GM12872 (cell line): ENCODE measurements at regions not wholly inside any gene's neighbourhood (a gene's known extent, or its start where the extent isn't known, plus 50 kb on each side); places are given as distances from the start of the nearest gene placed in this dataset.

Experiments used
- CTCF ChIP-seq: IDR thresholded peaks from 3 replicates; pipeline ENCODE4 v1.5.1; 2011; ENCODE audit warnings: low read depth, mild to moderate bottlenecking, low read length, moderate library complexity; ENCODE audit not compliant: insufficient read depth

- TF ChIP-seq CTCF, result no peak
Observed at GRCh38 chr18:47726550-47726949, 203.9 kb downstream of the SMAD2 start.

- TF ChIP-seq CTCF, result no peak
Observed at GRCh38 chr18:47725656-47726055, 204.8 kb downstream of the SMAD2 start.

- TF ChIP-seq CTCF, result no peak
Observed at GRCh38 chr18:47724186-47724975, 206.1 kb downstream of the SMAD2 start.

DNA sequence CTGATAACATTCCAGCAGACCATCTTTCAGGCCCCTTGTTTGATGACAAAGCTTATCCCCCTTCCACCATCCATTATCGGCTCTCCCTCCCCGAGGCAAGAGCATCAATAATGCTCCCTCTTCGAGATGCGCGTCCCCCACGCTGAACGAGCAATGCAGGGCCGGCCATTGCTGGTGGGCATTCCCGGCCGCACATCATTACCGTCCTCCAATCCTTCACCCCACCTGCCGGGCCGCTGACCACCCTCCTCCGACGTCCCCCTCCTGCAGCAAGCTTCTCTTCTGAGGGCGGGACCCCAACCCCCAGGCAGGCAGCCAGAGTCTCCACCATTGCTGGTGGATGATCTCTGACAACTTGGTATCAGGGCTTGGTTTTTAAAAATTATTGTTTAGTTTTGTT is 208.6 kb downstream of the SMAD2 start:
- TF ChIP-seq CTCF, result no peak

DNA sequence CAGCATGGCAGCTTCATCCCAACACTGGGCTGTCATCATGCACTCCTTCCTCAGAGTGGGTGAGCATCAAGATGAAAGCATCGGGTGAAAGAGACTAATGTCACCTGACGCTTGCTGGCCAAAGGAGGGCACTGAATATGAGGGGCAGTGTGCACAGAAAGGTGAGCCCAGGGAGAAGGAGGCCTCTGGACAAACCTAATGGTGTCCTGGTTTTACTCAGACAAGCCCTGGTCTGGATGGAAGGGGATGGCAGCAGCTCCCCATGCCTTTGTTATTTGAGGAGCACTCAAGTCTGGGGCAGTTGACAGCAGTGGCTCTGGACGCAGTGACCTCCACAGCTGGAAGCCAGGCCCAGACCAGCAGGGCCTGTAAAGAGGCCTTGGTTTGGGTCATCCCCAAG is 209.7 kb downstream of the SMAD2 start:
- TF ChIP-seq CTCF, result no peak

- peak; percentile 27; the same call in 2 of the 3 replicates for TF ChIP-seq CTCF
Observed at GRCh38 chr18:47719096-47719780, 211.2 kb downstream of the SMAD2 start.

DNA sequence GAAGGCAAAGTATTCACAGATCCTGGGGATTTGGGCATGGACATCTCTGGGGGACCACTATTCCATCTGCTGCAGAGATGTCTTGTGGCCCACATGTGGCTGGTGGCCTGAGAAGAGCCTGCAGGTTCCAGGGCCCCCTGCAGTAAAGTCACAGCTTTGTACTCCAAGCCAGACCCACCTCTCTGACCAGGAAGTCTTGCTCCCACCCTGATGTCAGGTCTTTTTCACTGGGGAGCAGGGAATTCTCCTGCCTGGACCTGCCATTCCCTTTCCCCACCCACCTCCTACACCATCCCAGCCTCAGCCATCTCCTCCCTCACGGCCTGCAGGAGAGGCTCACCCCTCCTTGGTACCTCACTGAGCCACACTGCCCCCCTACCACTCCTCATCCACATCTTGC is 211.8 kb downstream of the SMAD2 start:
- TF ChIP-seq CTCF, result no peak
